ENCODE measurements at regions not wholly inside any gene's neighbourhood (a gene's known extent, or its start where the extent isn't known, plus 50 kb on each side); places are given as distances from the start of the nearest gene placed in this dataset.

DNA sequence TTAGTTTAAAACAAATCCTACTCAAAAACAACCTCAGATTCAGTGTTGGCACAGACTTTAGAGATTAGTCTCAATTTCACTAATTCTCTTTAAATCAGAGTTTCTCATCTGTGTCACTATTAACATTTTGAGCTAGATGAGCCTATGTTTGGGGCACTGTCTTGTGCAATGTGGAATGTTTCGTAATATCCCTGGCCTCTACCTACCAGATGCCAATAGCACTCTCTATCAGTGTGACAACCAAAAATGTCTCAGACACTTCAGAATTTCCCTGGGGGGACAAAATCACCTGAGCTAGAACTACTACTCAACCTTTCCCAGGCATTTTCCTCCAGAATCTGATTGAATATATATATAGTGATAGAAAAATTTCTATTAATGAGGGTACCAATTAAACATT is 465.2 kb upstream of the RGMB start:
- H3K27me3 Mint-ChIP-seq, result no peaks in the 10 kb centered on the region
- ChIA-PET POLR2A (no interaction called here), CTCF (no interaction called here)
- H3K36me3 Mint-ChIP-seq (ENCODE audit: low read depth), result no peaks in the 10 kb centered on the region
- no peaks in the 10 kb centered on the region for H3K9me3 Mint-ChIP-seq
- ATAC-seq (ENCODE audit: low read depth) (no peak), DNase-seq (no peak)
- H3K4me3 Mint-ChIP-seq, result no peak overlapping the region
- no peaks in the 10 kb centered on the region for H3K4me1 Mint-ChIP-seq
- no peak overlapping the region for H3K27ac Mint-ChIP-seq
- intact Hi-C loops (cut with micrococcal nuclease), result no loop called here
- TF ChIP-seq, protein P1, sequence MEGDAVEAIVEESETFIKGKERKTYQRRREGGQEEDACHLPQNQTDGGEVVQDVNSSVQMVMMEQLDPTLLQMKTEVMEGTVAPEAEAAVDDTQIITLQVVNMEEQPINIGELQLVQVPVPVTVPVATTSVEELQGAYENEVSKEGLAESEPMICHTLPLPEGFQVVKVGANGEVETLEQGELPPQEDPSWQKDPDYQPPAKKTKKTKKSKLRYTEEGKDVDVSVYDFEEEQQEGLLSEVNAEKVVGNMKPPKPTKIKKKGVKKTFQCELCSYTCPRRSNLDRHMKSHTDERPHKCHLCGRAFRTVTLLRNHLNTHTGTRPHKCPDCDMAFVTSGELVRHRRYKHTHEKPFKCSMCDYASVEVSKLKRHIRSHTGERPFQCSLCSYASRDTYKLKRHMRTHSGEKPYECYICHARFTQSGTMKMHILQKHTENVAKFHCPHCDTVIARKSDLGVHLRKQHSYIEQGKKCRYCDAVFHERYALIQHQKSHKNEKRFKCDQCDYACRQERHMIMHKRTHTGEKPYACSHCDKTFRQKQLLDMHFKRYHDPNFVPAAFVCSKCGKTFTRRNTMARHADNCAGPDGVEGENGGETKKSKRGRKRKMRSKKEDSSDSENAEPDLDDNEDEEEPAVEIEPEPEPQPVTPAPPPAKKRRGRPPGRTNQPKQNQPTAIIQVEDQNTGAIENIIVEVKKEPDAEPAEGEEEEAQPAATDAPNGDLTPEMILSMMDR (IDR thresholded peaks at IDR 0.05), result no peak

DNA sequence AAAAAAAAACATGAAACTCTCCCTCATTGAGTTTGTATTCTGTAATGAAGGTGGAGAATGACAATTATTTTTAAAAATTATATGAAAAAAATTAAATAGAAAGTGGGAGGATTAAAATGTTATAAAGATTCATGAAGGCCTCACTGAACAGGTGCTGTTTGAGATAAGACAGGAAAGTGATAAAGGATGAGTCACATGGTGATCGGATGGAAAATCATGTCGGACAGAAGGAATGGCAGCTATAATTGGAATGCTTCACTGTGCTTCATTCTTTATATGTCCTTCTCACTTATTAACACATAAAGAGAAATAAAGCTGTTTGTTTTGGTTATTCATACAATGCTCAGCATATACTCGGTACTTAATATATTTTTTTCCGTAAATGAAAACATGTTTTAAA is 464.5 kb upstream of the RGMB start:
- ChIA-PET POLR2A (no interaction called here), CTCF (no interaction called here)
- Mint-ChIP-seq H3K36me3 (ENCODE audit: low read depth) (no peaks in the 10 kb centered on the region), H3K27me3 (no peaks in the 10 kb centered on the region), H3K9me3 (no peaks in the 10 kb centered on the region), H3K27ac (no peak overlapping the region), H3K4me3 (no peak overlapping the region), H3K4me1 (no peaks in the 10 kb centered on the region)
- DNase-seq (no peak), ATAC-seq (ENCODE audit: low read depth) (no peak)
- TF ChIP-seq, protein P1 (IDR thresholded peaks at IDR 0.05), result no peak
- intact Hi-C loops (cut with micrococcal nuclease), result no loop called here

DNA sequence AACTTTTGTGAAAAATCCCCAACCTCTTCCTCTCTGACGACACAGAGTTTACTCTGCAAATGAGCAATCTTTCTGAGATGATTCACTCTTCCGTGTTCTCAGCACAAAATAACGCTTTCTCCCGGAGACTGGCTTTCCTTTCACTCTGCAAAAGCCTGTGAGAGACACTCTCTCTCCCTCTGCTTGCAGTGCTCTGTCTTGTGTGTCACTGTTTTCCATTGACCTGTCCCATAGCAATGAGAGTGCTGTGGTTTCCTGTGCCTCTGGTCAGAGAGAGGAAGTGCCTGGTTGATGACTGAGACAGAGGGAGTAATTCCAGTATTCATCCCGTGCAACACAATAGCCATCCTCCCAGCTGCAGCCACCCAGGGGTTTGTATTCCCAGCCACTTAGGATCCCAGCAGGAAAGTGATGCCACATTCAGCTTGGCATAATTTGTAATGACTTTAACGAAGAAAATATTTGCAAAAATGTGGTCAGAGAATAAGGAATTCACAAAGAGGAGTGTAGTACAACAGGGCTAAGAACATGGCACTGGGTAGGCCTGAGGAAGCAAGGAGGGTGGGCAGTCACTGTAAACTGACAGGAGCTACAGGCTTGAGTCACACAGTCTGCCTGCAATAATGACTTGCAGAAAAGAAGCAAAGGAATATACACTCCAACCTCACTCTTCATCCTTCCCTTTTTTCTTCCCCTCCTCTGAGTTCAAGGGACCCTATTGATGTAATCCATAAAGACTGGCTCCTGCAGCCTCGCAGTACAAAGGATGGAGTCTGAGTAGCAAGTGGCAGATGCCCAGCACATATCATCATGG is 463.5 kb upstream of the RGMB start:
- Mint-ChIP-seq H3K36me3 (ENCODE audit: low read depth) (no peaks in the 10 kb centered on the region), H3K4me3 (no peak overlapping the region), H3K27me3 (no peaks in the 10 kb centered on the region), H3K9me3 (no peaks in the 10 kb centered on the region), H3K4me1 (no peaks in the 10 kb centered on the region), H3K27ac (no peak overlapping the region)
- CTCF ChIA-PET, result no interaction called here
- ATAC-seq (ENCODE audit: low read depth) (no peak), DNase-seq (no peak)
- POLR2A ChIA-PET, result no interaction called here
- TF ChIP-seq, protein P1 (IDR thresholded peaks at IDR 0.05), result no peak
- intact Hi-C loops (cut with micrococcal nuclease), result no loop called here

DNA sequence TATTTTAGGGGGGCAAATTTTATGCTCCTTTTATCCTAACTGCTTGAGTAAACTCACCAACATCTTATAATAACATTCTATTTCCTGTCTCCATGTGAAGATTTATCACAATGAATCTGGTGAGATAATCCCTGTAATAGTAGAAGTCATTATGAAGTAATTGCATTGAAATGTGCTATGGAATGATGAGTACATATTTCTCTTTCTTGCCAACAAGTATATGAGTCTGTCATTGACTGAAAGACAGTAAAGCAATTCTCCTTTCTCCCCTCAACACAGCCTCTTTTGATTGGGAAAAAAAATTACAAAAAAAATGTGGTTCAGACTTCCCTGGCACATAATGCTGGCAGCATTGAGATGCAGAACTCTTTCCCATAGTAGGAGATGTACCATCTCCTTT is 459.2 kb upstream of the RGMB start:
- no peak for DNase-seq
- TF ChIP-seq, protein P1 (IDR thresholded peaks at IDR 0.05), result no peak
- H3K4me1 Mint-ChIP-seq, result no peaks in the 10 kb centered on the region
- H3K4me3 Mint-ChIP-seq, result no peak overlapping the region
- no peaks in the 10 kb centered on the region for H3K27me3 Mint-ChIP-seq
- intact Hi-C loops (cut with micrococcal nuclease), result no loop called here
- no peak overlapping the region for H3K27ac Mint-ChIP-seq
- ATAC-seq (ENCODE audit: low read depth), result no peak
- ChIA-PET POLR2A (no interaction called here), CTCF (no interaction called here)
- no peaks in the 10 kb centered on the region for H3K36me3 Mint-ChIP-seq (ENCODE audit: low read depth)
- H3K9me3 Mint-ChIP-seq, result no peaks in the 10 kb centered on the region

DNA sequence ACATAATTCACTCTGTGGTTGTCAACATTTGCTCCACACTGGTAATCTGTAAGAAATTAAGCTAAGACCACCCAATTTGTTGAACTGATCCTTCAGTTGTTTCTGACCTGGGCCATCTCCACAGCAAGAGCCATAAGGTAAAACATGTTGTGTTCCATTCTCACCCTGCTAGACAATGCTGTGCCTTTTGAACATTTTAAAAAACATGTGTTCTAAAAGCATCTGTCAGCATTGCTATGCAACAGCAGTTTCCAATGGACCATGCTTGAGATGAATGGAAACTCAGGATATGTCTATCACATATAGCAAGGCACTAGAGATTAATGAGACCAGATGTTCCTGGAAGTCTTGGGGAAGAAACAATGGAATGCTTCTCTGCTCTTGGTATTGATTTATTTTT is 455.1 kb upstream of the RGMB start:
- H3K4me1 Mint-ChIP-seq, result no peaks in the 10 kb centered on the region
- no peaks in the 10 kb centered on the region for H3K36me3 Mint-ChIP-seq (ENCODE audit: low read depth)
- CTCF ChIA-PET, result no interaction called here
- intact Hi-C loops (cut with micrococcal nuclease), result no loop called here
- no peak for ATAC-seq (ENCODE audit: low read depth)
- no peak overlapping the region for H3K27ac Mint-ChIP-seq
- POLR2A ChIA-PET, result no interaction called here
- H3K27me3 Mint-ChIP-seq, result no peaks in the 10 kb centered on the region
- DNase-seq, result no peak
- no peaks in the 10 kb centered on the region for H3K9me3 Mint-ChIP-seq
- TF ChIP-seq, protein P1 (IDR thresholded peaks at IDR 0.05), result no peak
- no peak overlapping the region for H3K4me3 Mint-ChIP-seq

Data from activated B cell treated with CpG ODN at 0.5 μM for 24 hours (primary cell).